Urothelium cell line (cell line): ENCODE measurements at regions not wholly inside any gene's neighbourhood (a gene's known extent, or its start where the extent isn't known, plus 50 kb on each side); places are given as distances from the start of the nearest gene placed in this dataset.

Experiments
- DNase-seq: peaks from one replicate; pipeline ENCODE4 v3.0.0; 2011; ENCODE audit warnings: low spot score, mixed read lengths
- FAIRE-seq: peaks from 2 replicates; lab custom pipeline; 2011; peaks lifted over from hg19 to GRCh38; lab: Jason Lieb, UNC

- FAIRE-seq, result no peak
- DNase-seq, result no peak
Observed at GRCh38 chr20:39812116-39812515, 850.0 kb downstream of the DHX35 start.

GRCh38 chr20:39810309-39810708 lies 848.2 kb downstream of the DHX35 start:
- no peak for FAIRE-seq
- no peak for DNase-seq

- FAIRE-seq (no peak), DNase-seq (no peak)
Observed at GRCh38 chr20:39808613-39809012, 846.5 kb downstream of the DHX35 start.

- DNase-seq (peak; percentile 60), FAIRE-seq (no peak)
Observed at GRCh38 chr20:39800548-39800947, 838.4 kb downstream of the DHX35 start.

- peak; percentile 60 for DNase-seq
- FAIRE-seq, result no peak
Observed at GRCh38 chr20:39800111-39800510, 838.0 kb downstream of the DHX35 start.

GRCh38 chr20:39799366-39799965 lies 837.3 kb downstream of the DHX35 start:
- DNase-seq, result no peak
- FAIRE-seq, result no peak

GRCh38 chr20:39795401-39796272 lies 833.5 kb downstream of the DHX35 start:
- no peak for DNase-seq
- no peak for FAIRE-seq

GRCh38 chr20:39792334-39792733 lies 830.2 kb downstream of the DHX35 start:
- FAIRE-seq, result no peak

GRCh38 chr20:39789411-39789810 lies 827.3 kb downstream of the DHX35 start:
- FAIRE-seq, result no peak
- DNase-seq, result no peak

More at GRCh38 chr20:39792334-39792733, 830.2 kb downstream of the DHX35 start:
- no peak for DNase-seq

GRCh38 chr20:39785252-39785917 lies 823.2 kb downstream of the DHX35 start:
- FAIRE-seq (no peak), DNase-seq (no peak)

- DNase-seq (no peak), FAIRE-seq (no peak)
Observed at GRCh38 chr20:39784693-39785092, 822.5 kb downstream of the DHX35 start.

GRCh38 chr20:39778847-39779604 lies 816.9 kb downstream of the DHX35 start:
- FAIRE-seq (no peak), DNase-seq (no peak)

GRCh38 chr20:39778431-39778830 lies 816.3 kb downstream of the DHX35 start:
- no peak for DNase-seq
- FAIRE-seq, result no peak

- no peak for DNase-seq
- no peak for FAIRE-seq
Observed at GRCh38 chr20:39777610-39778009, 815.5 kb downstream of the DHX35 start.

GRCh38 chr20:39775110-39775509 lies 813.0 kb downstream of the DHX35 start:
- no peak for DNase-seq
- FAIRE-seq, result no peak

- FAIRE-seq, result no peak
- no peak for DNase-seq
Observed at GRCh38 chr20:39773380-39774000, 811.3 kb downstream of the DHX35 start.

GRCh38 chr20:39767352-39767751 lies 805.2 kb downstream of the DHX35 start:
- no peak for DNase-seq
- no peak for FAIRE-seq

GRCh38 chr20:39766333-39766732 lies 804.2 kb downstream of the DHX35 start:
- FAIRE-seq, result no peak
- no peak for DNase-seq

- DNase-seq, result no peak
- no peak for FAIRE-seq
Observed at GRCh38 chr20:39762716-39763115, 800.6 kb downstream of the DHX35 start.

- no peak for FAIRE-seq
- no peak for DNase-seq
Observed at GRCh38 chr20:39758876-39759275, 796.7 kb downstream of the DHX35 start.

- FAIRE-seq (no peak), DNase-seq (no peak)
Observed at GRCh38 chr20:39756828-39757227, 794.7 kb downstream of the DHX35 start.
